ENCODE measurements at regions not wholly inside any gene's neighbourhood (a gene's known extent, or its start where the extent isn't known, plus 50 kb on each side); places are given as distances from the start of the nearest gene placed in this dataset.

DNA sequence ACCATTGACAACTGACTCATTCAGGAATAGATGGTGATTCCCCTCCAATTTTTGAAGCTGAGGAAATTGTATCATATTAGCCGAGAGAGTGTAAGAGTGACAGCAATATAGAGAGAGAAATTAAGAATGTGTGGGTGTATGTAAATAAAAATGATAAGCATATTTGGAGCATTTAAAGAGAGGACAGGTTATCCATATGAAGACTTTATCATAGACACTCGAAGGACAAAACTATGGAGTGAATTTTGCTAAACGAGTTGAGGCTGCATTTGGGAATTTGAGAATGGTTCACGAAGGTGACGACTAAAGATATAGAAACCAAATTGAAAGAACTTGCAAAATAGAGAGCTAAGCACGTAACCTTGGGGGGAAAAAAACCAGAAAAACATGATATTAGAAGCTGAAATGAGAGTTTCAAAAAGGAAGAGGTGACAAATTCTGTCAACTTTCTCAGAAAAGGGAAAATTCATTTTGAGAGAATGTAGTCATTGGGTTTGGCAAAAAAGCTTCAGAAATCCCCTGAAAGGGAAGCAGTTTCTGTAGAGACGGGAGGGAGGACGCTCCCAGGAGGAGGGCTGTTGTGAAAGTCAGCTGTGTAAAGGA is 129.7 kb downstream of the KCNJ2 start:
- no peaks in the 10 kb centered on the region for H3K4me1 ChIP-seq (ENCODE audit: insufficient read depth, low read length, severe bottlenecking)
- no peaks in the 10 kb centered on the region for H3K27me3 ChIP-seq (ENCODE audit: insufficient read depth, low read length)
- H4K20me1 ChIP-seq (ENCODE audit: insufficient read depth, low read length) = no peaks in the 10 kb centered on the region
- H3K79me2 ChIP-seq (ENCODE audit: insufficient read depth, low read length) = no peaks in the 10 kb centered on the region
- no peak overlapping the region for H2AFZ ChIP-seq (ENCODE audit: low read length)
- H3K9ac ChIP-seq (ENCODE audit: low read length) = no peak overlapping the region
- no peak overlapping the region for H3K4me3 ChIP-seq (ENCODE audit: low read depth, low read length, poor library complexity, severe bottlenecking)
- no peak overlapping the region for H3K4me2 ChIP-seq (ENCODE audit: low read length)
- TF ChIP-seq, protein P1, sequence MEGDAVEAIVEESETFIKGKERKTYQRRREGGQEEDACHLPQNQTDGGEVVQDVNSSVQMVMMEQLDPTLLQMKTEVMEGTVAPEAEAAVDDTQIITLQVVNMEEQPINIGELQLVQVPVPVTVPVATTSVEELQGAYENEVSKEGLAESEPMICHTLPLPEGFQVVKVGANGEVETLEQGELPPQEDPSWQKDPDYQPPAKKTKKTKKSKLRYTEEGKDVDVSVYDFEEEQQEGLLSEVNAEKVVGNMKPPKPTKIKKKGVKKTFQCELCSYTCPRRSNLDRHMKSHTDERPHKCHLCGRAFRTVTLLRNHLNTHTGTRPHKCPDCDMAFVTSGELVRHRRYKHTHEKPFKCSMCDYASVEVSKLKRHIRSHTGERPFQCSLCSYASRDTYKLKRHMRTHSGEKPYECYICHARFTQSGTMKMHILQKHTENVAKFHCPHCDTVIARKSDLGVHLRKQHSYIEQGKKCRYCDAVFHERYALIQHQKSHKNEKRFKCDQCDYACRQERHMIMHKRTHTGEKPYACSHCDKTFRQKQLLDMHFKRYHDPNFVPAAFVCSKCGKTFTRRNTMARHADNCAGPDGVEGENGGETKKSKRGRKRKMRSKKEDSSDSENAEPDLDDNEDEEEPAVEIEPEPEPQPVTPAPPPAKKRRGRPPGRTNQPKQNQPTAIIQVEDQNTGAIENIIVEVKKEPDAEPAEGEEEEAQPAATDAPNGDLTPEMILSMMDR (IDR thresholded peaks at IDR 0.05; ENCODE audit: low read length) = no peak
- TF ChIP-seq EZH2 (IDR thresholded peaks at IDR 0.05; ENCODE audit: borderline replicate concordance, low read length) = no peak
- H3K9me3 ChIP-seq (ENCODE audit: low read length) = no peaks in the 10 kb centered on the region
- H3K9me2 ChIP-seq (ENCODE audit: low read depth, low read length) = no peaks in the 10 kb centered on the region
- H3K27ac ChIP-seq (ENCODE audit: low read depth, low read length, poor library complexity, severe bottlenecking) = no peak overlapping the region
- no peaks in the 10 kb centered on the region for H3K36me3 ChIP-seq (ENCODE audit: insufficient read depth, low read length)
- H3F3A ChIP-seq (ENCODE audit: insufficient read depth, low read length) = no peaks in the 10 kb centered on the region

DNA sequence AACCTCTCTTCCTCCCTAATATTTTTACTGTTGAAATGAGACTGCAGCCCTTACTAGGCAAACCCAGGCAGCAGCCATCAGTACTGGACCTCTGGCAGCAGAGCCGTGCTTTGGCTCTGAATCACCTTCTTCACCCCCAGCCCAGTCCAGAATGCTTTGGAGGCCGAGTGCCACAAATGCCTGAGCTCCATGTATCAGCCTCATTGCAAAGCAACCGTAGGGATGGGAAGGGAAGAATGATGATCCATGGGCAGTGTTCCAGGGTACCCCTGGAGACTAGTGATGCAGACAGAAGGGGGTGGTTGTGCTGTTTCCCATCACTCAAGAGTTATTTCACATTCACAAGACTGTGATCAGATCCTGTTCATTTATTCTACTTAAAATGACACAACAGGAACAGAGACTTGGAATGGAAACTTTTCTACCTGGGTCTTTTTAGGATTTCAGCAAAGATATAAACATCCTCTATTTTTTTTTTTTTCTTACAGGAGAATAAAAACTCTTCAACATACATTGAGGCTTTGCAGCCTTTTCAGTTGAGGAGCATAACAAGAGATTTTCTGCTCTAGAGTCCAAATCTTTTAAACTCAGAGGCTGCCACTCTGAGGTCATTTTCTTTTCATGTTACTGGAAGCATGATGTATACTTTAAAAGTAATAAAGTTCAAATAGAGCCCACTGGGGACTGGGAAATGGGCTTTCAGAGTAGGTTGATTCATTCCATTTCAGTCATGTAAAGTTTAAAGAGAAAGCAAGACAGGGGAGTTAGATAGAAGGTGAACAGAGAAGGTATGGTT is 138.3 kb downstream of the KCNJ2 start:
- no peaks in the 10 kb centered on the region for H3K4me1 ChIP-seq (ENCODE audit: insufficient read depth, low read length, severe bottlenecking)
- H3K9me2 ChIP-seq (ENCODE audit: low read depth, low read length) = no peaks in the 10 kb centered on the region
- H2AFZ ChIP-seq (ENCODE audit: low read length) = no peak overlapping the region

DNA sequence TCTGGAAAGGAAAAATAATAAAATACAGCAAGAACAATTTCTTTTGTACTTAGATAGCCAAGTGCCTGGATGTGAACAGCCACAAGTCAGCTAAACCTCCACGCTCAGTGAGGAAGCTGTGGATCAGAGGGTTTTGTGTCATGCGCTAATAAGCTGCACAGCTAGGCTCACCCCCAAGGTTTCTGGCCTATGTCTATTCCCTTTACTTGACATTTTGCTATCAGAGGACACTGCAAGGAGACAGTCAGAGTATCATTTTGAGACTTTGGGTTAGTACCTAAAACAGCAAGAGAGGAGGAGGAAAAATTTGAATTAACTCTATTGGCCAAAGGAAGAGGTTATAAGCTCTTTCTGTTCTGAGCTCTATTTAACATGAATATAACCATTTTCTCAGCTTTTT is 139.3 kb downstream of the KCNJ2 start:
- H3K27me3 ChIP-seq (ENCODE audit: insufficient read depth, low read length) = no peaks in the 10 kb centered on the region
- H3F3A ChIP-seq (ENCODE audit: insufficient read depth, low read length) = no peaks in the 10 kb centered on the region
- no peaks in the 10 kb centered on the region for H3K36me3 ChIP-seq (ENCODE audit: insufficient read depth, low read length)
- no peaks in the 10 kb centered on the region for H3K79me2 ChIP-seq (ENCODE audit: insufficient read depth, low read length)
- no peak overlapping the region for H3K9ac ChIP-seq (ENCODE audit: low read length)
- no peaks in the 10 kb centered on the region for H4K20me1 ChIP-seq (ENCODE audit: insufficient read depth, low read length)
- no peak overlapping the region for H3K27ac ChIP-seq (ENCODE audit: low read depth, low read length, poor library complexity, severe bottlenecking)
- no peaks in the 10 kb centered on the region for H3K9me2 ChIP-seq (ENCODE audit: low read depth, low read length)
- no peak overlapping the region for H3K4me3 ChIP-seq (ENCODE audit: low read depth, low read length, poor library complexity, severe bottlenecking)
- H2AFZ ChIP-seq (ENCODE audit: low read length) = no peak overlapping the region
- TF ChIP-seq EZH2 (IDR thresholded peaks at IDR 0.05; ENCODE audit: borderline replicate concordance, low read length) = no peak
- TF ChIP-seq, protein P1 (IDR thresholded peaks at IDR 0.05; ENCODE audit: low read length) = no peak
- H3K4me1 ChIP-seq (ENCODE audit: insufficient read depth, low read length, severe bottlenecking) = no peaks in the 10 kb centered on the region
- no peak overlapping the region for H3K4me2 ChIP-seq (ENCODE audit: low read length)
- H3K9me3 ChIP-seq (ENCODE audit: low read length) = no peaks in the 10 kb centered on the region

More for the DNA sequence above, 138.3 kb downstream of the KCNJ2 start:
- Histone ChIP-seq H3K27me3 (ENCODE audit: insufficient read depth, low read length) (no peaks in the 10 kb centered on the region), H3K36me3 (ENCODE audit: insufficient read depth, low read length) (no peaks in the 10 kb centered on the region), H3K9ac (ENCODE audit: low read length) (no peak overlapping the region), H3F3A (ENCODE audit: insufficient read depth, low read length) (no peaks in the 10 kb centered on the region), H4K20me1 (ENCODE audit: insufficient read depth, low read length) (no peaks in the 10 kb centered on the region), H3K4me2 (ENCODE audit: low read length) (no peak overlapping the region), H3K4me3 (ENCODE audit: low read depth, low read length, poor library complexity, severe bottlenecking) (no peak overlapping the region), H3K79me2 (ENCODE audit: insufficient read depth, low read length) (no peaks in the 10 kb centered on the region), H3K27ac (ENCODE audit: low read depth, low read length, poor library complexity, severe bottlenecking) (no peak overlapping the region), H3K9me3 (ENCODE audit: low read length) (no peaks in the 10 kb centered on the region)
- no peak for TF ChIP-seq EZH2 (IDR thresholded peaks at IDR 0.05; ENCODE audit: borderline replicate concordance, low read length)
- TF ChIP-seq, protein P1 (IDR thresholded peaks at IDR 0.05; ENCODE audit: low read length) = no peak

All from OCI-LY1 (cell line).